Gastroesophageal sphincter (tissue), 4 donors: ENCODE measurements at regions not wholly inside any gene's neighbourhood (a gene's known extent, or its start where the extent isn't known, plus 50 kb on each side); places are given as distances from the start of the nearest gene placed in this dataset.

ENCODE experiments used
- ATAC-seq: fragments of 150-250 bp; one replicate; pipeline ENCODE4 v1.9.1; 2016; ENCODE audit warnings: mild to moderate bottlenecking, moderate library complexity
- H3K27ac ChIP-seq, 4 donors: fragments of 200-600 bp; sonication (generic) in 3 of 4; 1 replicate in 3 of 4; 2 replicates in 1 of 4; pipeline ENCODE4 v1.5.1; 2016 to 2019
- H3K27me3 ChIP-seq: fragments of 200-600 bp; sonication (generic); one replicate; pipeline ENCODE4 v1.5.1; 2019
- H3K36me3 ChIP-seq, 2 donors: fragments of 200-600 bp; sonication (generic); one replicate each; pipeline ENCODE4 v1.5.1; 2019; ENCODE audit warnings: control low read depth in 1 of 2
- H3K4me1 ChIP-seq, 3 donors: fragments of 200-600 bp; sonication (generic); 1 replicate in 2 of 3; 2 replicates in 1 of 3; pipeline ENCODE4 v1.5.1; 2016 to 2019; ENCODE audit warnings: control low read depth in 2 of 3
- H3K4me3 ChIP-seq, 2 donors: fragments of 200-600 bp; sonication (generic); one replicate each; pipeline ENCODE4 v1.5.1; 2019; ENCODE audit warnings: mild to moderate bottlenecking in 1 of 2, moderate library complexity in 1 of 2
- H3K9me3 ChIP-seq, 3 donors: fragments of 200-600 bp; sonication (generic); one replicate each; pipeline ENCODE4 v1.5.1; 2017 to 2019; ENCODE audit warnings: control low read depth in 2 of 3
- EP300 ChIP-seq: sonication (generic); formaldehyde crosslinking; IDR thresholded peaks from one replicate; pipeline ENCODE4 v1.6.1; 2017; ENCODE audit warnings: antibody characterized with exemption, mild to moderate bottlenecking
- POLR2A ChIP-seq, 2 donors: fragments of 450-650 bp; IDR thresholded peaks; one replicate each; pipeline ENCODE4 v1.6.1; 2017; ENCODE audit warnings: antibody characterized with exemption in 2 of 2, mild to moderate bottlenecking in 2 of 2, moderate library complexity in 1 of 2
- POLR2AphosphoS5 ChIP-seq: sonication (generic); formaldehyde crosslinking; IDR thresholded peaks from one replicate; pipeline ENCODE4 v1.6.1; 2017; ENCODE audit warnings: antibody characterized with exemption
- WGBS, 2 donors: methylation state at CpG; one replicate each; pipeline ENCODE4 v1.1.5; 2018; ENCODE audit warnings: low coverage in 1 of 2; 5-methylcytosine and 5-hydroxymethylcytosine counted together
- TF ChIP-seq, protein P1 (sequence below), 4 experiments: fragments of 200-600 bp in 2 of 4; fragments of 450-650 bp in 2 of 4; sonication (generic) in 1 of 4; IDR thresholded peaks; one replicate each; pipeline ENCODE4 v1.5.1; 2017 to 2019; ENCODE audit warnings: antibody characterized with exemption in 4 of 4, mild to moderate bottlenecking in 2 of 4, moderate library complexity in 2 of 4

DNA sequence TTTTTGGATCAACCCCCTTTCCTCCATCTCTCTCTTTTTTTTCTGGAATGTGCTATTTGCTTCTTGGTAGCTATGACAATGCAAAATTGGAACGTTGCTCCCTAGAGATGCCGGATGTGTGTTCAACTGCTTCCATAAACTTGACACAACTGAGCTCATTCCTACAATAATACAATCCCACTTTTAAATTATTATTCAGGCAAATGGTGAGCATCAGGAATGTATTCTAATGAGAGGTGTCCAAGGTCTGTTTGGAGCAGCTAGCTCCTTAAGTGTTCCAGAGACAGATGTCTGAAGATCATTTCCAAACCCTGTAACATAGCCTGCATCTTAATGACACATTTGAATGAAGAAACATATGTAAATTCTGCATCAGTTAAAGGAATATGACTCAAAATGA, 518.4 kb downstream of the TAF11L14 start:
- no peaks in the 10 kb centered on the region for H3K9me3 ChIP-seq
- no peaks in the 10 kb centered on the region for H3K36me3 ChIP-seq
- H3K4me3 ChIP-seq, result no peak overlapping the region
- TF ChIP-seq, protein P1, sequence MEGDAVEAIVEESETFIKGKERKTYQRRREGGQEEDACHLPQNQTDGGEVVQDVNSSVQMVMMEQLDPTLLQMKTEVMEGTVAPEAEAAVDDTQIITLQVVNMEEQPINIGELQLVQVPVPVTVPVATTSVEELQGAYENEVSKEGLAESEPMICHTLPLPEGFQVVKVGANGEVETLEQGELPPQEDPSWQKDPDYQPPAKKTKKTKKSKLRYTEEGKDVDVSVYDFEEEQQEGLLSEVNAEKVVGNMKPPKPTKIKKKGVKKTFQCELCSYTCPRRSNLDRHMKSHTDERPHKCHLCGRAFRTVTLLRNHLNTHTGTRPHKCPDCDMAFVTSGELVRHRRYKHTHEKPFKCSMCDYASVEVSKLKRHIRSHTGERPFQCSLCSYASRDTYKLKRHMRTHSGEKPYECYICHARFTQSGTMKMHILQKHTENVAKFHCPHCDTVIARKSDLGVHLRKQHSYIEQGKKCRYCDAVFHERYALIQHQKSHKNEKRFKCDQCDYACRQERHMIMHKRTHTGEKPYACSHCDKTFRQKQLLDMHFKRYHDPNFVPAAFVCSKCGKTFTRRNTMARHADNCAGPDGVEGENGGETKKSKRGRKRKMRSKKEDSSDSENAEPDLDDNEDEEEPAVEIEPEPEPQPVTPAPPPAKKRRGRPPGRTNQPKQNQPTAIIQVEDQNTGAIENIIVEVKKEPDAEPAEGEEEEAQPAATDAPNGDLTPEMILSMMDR (IDR thresholded peaks at IDR 0.05), result no peak
- TF ChIP-seq EP300 (no peak), POLR2AphosphoS5 (no peak), POLR2A (IDR thresholded peaks at IDR 0.05) (no peak)
- H3K4me1 ChIP-seq, result no peaks in the 10 kb centered on the region
- no peaks in the 10 kb centered on the region for H3K27me3 ChIP-seq
- 40 to 52% methylated on average over 1 to 2 of the region's 2 CpGs for WGBS, 2 donors
- no peak for ATAC-seq
- no peak overlapping the region for H3K27ac ChIP-seq

DNA sequence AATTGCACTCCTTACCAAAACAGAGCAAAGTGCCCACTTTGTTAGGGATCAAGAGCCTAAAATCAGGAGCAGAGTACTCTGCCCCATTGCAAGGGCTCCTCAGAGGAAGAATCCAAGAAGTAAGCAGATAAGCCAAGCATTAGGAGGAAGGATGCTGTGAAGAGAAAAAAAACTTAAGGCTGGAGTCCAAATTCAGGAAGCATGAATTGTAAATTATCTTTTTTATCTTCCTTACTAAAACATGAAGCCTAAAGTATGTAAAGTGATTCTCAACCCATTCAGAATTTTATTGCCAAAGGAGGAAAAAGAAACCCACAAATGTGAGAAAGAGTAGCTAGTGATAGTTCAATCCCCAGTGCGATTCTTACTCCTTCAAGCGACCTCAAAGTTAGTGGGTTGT, 523.9 kb downstream of the TAF11L14 start:
- peaks cover 0 to 5% (median 0%) of the 10 kb centered on the region in 3 donors for H3K9me3 ChIP-seq
- H3K36me3 ChIP-seq, result no peaks in the 10 kb centered on the region
- ATAC-seq, result no peak
- H3K27me3 ChIP-seq, result no peaks in the 10 kb centered on the region
- no peak overlapping the region for H3K27ac ChIP-seq
- 86 to 93% methylated on average over 2 of the region's 2 CpGs for WGBS, 2 donors
- no peaks in the 10 kb centered on the region for H3K4me1 ChIP-seq
- H3K4me3 ChIP-seq, result no peak overlapping the region
- TF ChIP-seq, protein P1 (IDR thresholded peaks at IDR 0.05), result no peak
- no peak for TF ChIP-seq POLR2AphosphoS5
- TF ChIP-seq POLR2A (IDR thresholded peaks at IDR 0.05), result no peak
- TF ChIP-seq EP300, result no peak

DNA sequence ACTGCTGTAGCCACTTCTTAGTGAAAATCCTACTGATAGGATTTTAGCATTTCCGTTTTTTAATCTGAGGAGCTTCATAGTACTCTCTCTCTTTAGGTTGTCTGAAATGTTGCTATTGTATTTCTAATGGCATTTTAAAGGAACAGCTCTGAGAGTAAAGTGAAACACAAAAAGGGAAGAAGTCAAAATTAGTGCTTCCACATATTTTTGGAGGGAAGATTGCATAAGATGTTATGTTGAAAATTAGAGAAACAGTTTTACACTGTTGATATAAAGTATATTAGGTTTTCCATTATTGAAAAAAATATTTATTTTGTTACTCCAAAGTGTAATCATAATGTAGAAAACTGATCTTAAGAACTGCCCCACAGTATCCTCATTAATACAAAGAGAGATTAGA, 525.1 kb downstream of the TAF11L14 start:
- peaks cover 0 to 5% (median 0%) of the 10 kb centered on the region in 3 donors for H3K9me3 ChIP-seq

DNA sequence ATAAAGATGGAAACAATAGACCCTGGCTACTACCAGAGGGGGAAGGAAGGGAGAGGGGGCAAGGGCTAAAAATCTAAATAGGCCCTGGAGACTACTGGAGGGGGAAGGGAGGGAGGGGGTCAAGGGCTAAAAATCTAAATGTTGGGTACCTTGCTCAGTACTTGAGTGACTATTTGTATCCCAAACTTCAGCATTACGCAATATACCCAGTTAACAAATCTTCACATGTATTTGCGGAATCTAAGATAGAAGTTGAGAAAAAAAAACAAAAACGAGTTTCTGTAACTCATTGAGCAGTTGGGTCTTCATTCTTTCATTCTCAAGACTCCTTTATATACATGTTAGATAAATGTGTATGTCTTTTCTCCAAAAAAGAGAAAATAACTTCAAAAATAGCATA, 537.4 kb downstream of the TAF11L14 start:
- ATAC-seq, result no peak
- WGBS, 2 donors, result 61 to 72% methylated on average over 3 of the region's 3 CpGs
- Histone ChIP-seq H3K36me3 (no peaks in the 10 kb centered on the region), H3K9me3 (peaks cover 0 to 5% (median 0%) of the 10 kb centered on the region in 3 donors), H3K4me3 (no peak overlapping the region), H3K27me3 (no peaks in the 10 kb centered on the region), H3K4me1 (no peaks in the 10 kb centered on the region), H3K27ac (no peak overlapping the region)
- TF ChIP-seq EP300 (no peak), POLR2A (IDR thresholded peaks at IDR 0.05) (no peak), POLR2AphosphoS5 (no peak)
- TF ChIP-seq, protein P1 (IDR thresholded peaks at IDR 0.05), result no peak

More for the DNA sequence above, 525.1 kb downstream of the TAF11L14 start:
- no peak for ATAC-seq
- Histone ChIP-seq H3K27ac (no peak overlapping the region), H3K27me3 (no peaks in the 10 kb centered on the region), H3K4me3 (no peak overlapping the region), H3K4me1 (no peaks in the 10 kb centered on the region), H3K36me3 (no peaks in the 10 kb centered on the region)
- 60% methylated on average over 1 of the region's 1 CpG; no CpG with 5 or more reads in 1 of the 2 donors for WGBS, 2 donors
- TF ChIP-seq EP300 (no peak), POLR2A (IDR thresholded peaks at IDR 0.05) (no peak), POLR2AphosphoS5 (no peak)
- TF ChIP-seq, protein P1 (IDR thresholded peaks at IDR 0.05), result no peak

DNA sequence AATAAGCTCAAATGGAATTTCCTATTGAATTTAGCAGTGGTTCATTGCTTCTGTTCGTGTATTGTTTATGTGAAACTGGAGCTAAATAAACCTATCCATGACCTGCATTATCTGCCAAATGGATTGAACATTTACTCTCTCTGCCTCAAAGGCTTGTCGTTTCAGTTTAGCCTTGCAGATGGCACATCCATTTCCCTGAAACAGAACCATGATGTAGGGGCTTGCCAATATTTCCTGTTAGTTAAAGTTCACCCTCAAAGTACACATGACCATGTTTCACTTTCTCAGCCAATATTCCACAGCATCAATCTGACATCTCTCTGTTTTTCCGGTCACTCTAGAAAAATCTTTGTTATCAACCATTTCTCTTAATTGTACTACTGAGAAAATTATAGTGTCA, 545.3 kb downstream of the TAF11L14 start:
- no peak overlapping the region for H3K4me3 ChIP-seq
- WGBS, 2 donors, result 29 to 52% methylated on average over 3 of the region's 3 CpGs
- no peak overlapping the region for H3K27ac ChIP-seq
- no peak for ATAC-seq
- H3K36me3 ChIP-seq, result no peaks in the 10 kb centered on the region
- no peaks in the 10 kb centered on the region for H3K27me3 ChIP-seq
- no peak for TF ChIP-seq EP300
- TF ChIP-seq POLR2AphosphoS5, result no peak
- TF ChIP-seq, protein P1 (IDR thresholded peaks at IDR 0.05), result no peak
- TF ChIP-seq POLR2A (IDR thresholded peaks at IDR 0.05), result no peak
- peaks cover 0 to 7% (median 0%) of the 10 kb centered on the region in 3 donors for H3K9me3 ChIP-seq
- no peaks in the 10 kb centered on the region for H3K4me1 ChIP-seq
